CD4-positive, CD25-positive, alpha-beta regulatory T cell (primary cell): ENCODE measurements at regions not wholly inside any gene's neighbourhood (a gene's known extent, or its start where the extent isn't known, plus 50 kb on each side); places are given as distances from the start of the nearest gene placed in this dataset.
A peak's percentile ranks its signal among the peaks of the same experiment; 100 is the strongest.

Experiments used
- ATAC-seq, 2 donors: fragments of 150-1000 bp; cut with Tn5 transposase; one replicate each; pipeline ENCODE4 v1.10.0; 2021; ENCODE audit warnings: low read depth in 2 of 2, moderate number of reproducible peaks in 2 of 2, moderate library complexity in 1 of 2
- DNase-seq, 3 donors: peaks; one replicate each; pipeline versions ENCODE4 v3.0.0 to v3.0.0-alpha.2; 2012 to 2022; ENCODE audit warnings: mixed read lengths in 1 of 3
- H3K27ac ChIP-seq: one replicate; pipeline ENCODE4 v1.7.0; 2013; ENCODE audit warnings: mild to moderate bottlenecking, low read length; ENCODE audit not compliant: insufficient read depth, poor library complexity, severe bottlenecking
- H3K27me3 ChIP-seq: one replicate; pipeline ENCODE4 v1.7.0; 2013; ENCODE audit warnings: low read length; ENCODE audit not compliant: control insufficient read depth, insufficient read depth
- H3K36me3 ChIP-seq: one replicate; pipeline ENCODE4 v1.7.0; 2013; ENCODE audit warnings: mild to moderate bottlenecking, low read length, moderate library complexity; ENCODE audit not compliant: control insufficient read depth, insufficient read depth
- H3K4me1 ChIP-seq: 2 replicates; pipeline ENCODE4 v1.7.0; 2013; ENCODE audit warnings: mild to moderate bottlenecking, low read length; ENCODE audit not compliant: insufficient read depth, control insufficient read depth, poor library complexity, severe bottlenecking
- H3K4me3 ChIP-seq: one replicate; pipeline ENCODE4 v1.7.0; 2013; ENCODE audit warnings: low read depth, mild to moderate bottlenecking, low read length, moderate library complexity
- H3K9me3 ChIP-seq, 2 experiments: 1 replicate in 1 of 2; 2 replicates in 1 of 2; pipeline ENCODE4 v1.7.0; 2013; ENCODE audit warnings: low read length in 2 of 2, mild to moderate bottlenecking in 1 of 2, moderate library complexity in 1 of 2; ENCODE audit not compliant: control insufficient read depth in 2 of 2
- H3K27ac Mint-ChIP-seq, 3 donors: one replicate each; pipeline ENCODE4 v1.8.0; 2020 to 2022; ENCODE audit warnings: mild to moderate bottlenecking in 3 of 3, mixed read lengths in 3 of 3, moderate library complexity in 2 of 3
- H3K27me3 Mint-ChIP-seq: one replicate; pipeline ENCODE4 v1.8.0; 2022; ENCODE audit warnings: mild to moderate bottlenecking, mixed read lengths
- H3K36me3 Mint-ChIP-seq: one replicate; pipeline ENCODE4 v1.8.0; 2020; ENCODE audit warnings: mixed read lengths
- H3K4me1 Mint-ChIP-seq, 4 donors: one replicate each; pipeline ENCODE4 v1.8.0; 2020 to 2022; ENCODE audit warnings: mixed read lengths in 4 of 4, mild to moderate bottlenecking in 1 of 4
- H3K4me3 Mint-ChIP-seq, 4 donors: one replicate each; pipeline ENCODE4 v1.8.0; 2020 to 2022; ENCODE audit warnings: mild to moderate bottlenecking in 4 of 4, mixed read lengths in 4 of 4, moderate library complexity in 3 of 4
- H3K9me3 Mint-ChIP-seq, 7 donors: one replicate each; pipeline ENCODE4 v1.8.0; 2020 to 2022; ENCODE audit warnings: mixed read lengths in 7 of 7, mild to moderate bottlenecking in 3 of 7, moderate library complexity in 2 of 7

DNA sequence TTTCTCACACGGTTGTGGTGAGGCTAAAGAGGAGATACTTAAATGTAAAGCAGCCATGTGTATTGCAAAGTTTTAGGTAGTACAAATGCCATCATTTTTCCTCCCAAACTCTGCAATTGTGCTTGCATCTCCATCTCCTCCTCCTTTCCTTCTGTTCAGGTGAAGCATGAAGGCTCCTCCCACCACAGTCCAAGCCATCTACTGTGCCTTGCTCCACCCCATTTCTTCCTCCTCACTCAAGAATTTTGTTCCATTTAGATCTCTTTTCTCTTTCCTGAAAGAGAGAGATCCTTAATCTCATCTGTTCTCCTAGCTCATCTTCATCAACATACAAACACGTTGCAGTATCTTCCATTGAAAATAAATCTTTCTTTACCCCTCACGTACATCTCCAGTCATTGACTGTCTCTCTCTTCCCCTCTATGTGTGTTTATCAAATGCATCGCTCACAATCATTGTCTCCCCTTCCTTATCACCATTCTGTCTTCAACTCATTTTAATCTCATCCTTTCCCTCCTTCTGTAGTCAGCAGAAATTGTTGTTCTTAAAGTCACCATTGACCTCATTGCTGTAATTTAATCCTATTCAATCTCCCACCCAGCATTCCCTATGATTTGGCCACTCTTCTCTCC is 392.1 kb downstream of the RAD51AP2 start:
- H3K9me3 ChIP-seq, result no peaks in the 10 kb centered on the region
- Mint-ChIP-seq H3K4me1 (no peaks in the 10 kb centered on the region), H3K27me3 (no peaks in the 10 kb centered on the region), H3K27ac (no peak overlapping the region), H3K36me3 (no peaks in the 10 kb centered on the region), H3K4me3 (no peak overlapping the region), H3K9me3 (peaks cover 0 to 14% (median 2%) of the 10 kb centered on the region in 7 donors)
- no peak for DNase-seq
- no peaks in the 10 kb centered on the region for H3K36me3 ChIP-seq
- no peak overlapping the region for H3K27ac ChIP-seq
- no peak for ATAC-seq
- no peaks in the 10 kb centered on the region for H3K27me3 ChIP-seq
- no peaks in the 10 kb centered on the region for H3K4me1 ChIP-seq
- no peak overlapping the region for H3K4me3 ChIP-seq

DNA sequence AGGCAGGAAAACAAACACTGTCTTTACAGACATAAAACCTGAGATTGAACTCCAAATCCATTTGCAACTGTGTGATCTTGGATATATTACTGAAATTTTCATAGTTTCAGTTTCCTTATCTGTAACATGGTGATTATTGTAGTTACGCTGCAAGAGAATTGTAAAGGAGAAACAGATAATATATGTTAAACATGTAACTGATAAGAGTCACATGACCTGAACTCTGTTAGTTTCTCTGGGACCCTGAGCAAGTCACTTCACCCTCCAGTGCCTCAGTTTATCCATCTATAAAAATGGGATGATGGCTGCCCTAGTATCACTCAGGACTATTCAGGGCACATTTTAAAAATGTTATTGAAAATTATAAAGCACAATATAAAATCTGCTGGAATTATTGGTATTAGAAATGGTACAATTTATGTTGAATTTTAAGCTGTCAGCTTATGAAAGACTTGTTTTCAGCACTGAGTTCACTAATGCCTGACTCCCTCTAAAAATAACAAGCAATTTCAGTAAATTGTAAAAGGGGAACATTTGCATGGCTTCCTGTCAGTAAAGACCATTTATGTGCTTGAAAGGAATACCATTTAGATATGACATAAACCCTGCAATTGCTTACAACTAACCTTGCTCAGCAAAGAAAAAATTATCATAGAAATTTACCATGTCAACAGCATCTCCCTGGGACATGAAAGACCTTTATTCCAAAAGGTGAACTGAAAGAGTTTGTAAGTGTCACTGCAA is 393.5 kb downstream of the RAD51AP2 start:
- no peak overlapping the region for H3K4me3 ChIP-seq
- ATAC-seq, result no peak
- no peaks in the 10 kb centered on the region for H3K27me3 ChIP-seq
- no peaks in the 10 kb centered on the region for H3K36me3 ChIP-seq
- H3K27me3 Mint-ChIP-seq, result no peaks in the 10 kb centered on the region
- DNase-seq, result no peak
- H3K27ac ChIP-seq, result no peak overlapping the region
- H3K4me1 Mint-ChIP-seq, result no peaks in the 10 kb centered on the region
- no peaks in the 10 kb centered on the region for H3K4me1 ChIP-seq
- H3K9me3 ChIP-seq, result no peaks in the 10 kb centered on the region
- peaks cover 0 to 14% (median 2%) of the 10 kb centered on the region in 7 donors for H3K9me3 Mint-ChIP-seq
- H3K4me3 Mint-ChIP-seq, result no peak overlapping the region
- H3K27ac Mint-ChIP-seq, result no peak overlapping the region
- H3K36me3 Mint-ChIP-seq, result no peaks in the 10 kb centered on the region

DNA sequence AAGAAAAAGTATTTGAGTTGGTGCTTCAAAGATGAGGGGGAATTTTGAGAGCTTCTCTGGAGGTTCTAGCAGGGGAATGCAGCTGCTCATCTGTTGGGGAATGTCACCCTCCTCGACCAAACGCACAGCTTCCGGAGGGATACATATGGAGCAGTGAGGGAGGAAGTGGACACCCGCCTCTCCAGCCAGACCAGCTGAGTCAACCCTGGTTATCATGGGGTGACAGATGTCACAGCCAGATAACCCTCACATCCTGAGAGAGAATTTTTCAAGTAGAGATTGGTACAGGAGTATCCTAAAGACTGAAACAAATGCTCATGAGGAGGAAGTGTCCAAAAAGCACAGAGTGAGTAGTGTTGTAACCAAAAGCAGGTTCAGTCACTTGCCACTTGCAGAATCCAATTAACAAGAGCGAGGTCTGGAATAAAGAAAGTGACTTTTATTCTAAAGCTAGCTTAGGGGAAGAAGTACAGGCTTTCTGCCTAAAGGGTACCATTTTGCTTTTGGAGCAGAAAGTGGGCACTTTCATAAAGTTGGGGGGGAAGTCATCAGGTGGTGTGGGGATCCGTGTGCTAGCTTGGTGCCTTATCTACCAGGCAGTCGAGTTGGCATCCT is 395.2 kb downstream of the RAD51AP2 start:
- H3K27ac Mint-ChIP-seq, result peak overlapping the region in 1 of 3 donors; percentile 8
- H3K27me3 Mint-ChIP-seq, result no peaks in the 10 kb centered on the region
- Histone ChIP-seq H3K36me3 (no peaks in the 10 kb centered on the region), H3K4me3 (no peak overlapping the region), H3K27ac (no peak overlapping the region), H3K27me3 (no peaks in the 10 kb centered on the region), H3K4me1 (no peaks in the 10 kb centered on the region), H3K9me3 (no peaks in the 10 kb centered on the region)
- H3K4me1 Mint-ChIP-seq, result no peaks in the 10 kb centered on the region
- H3K4me3 Mint-ChIP-seq, result no peak overlapping the region
- peaks cover 0 to 14% (median 2%) of the 10 kb centered on the region in 7 donors for H3K9me3 Mint-ChIP-seq
- DNase-seq, result no peak
- ATAC-seq, result no peak
- no peaks in the 10 kb centered on the region for H3K36me3 Mint-ChIP-seq

DNA sequence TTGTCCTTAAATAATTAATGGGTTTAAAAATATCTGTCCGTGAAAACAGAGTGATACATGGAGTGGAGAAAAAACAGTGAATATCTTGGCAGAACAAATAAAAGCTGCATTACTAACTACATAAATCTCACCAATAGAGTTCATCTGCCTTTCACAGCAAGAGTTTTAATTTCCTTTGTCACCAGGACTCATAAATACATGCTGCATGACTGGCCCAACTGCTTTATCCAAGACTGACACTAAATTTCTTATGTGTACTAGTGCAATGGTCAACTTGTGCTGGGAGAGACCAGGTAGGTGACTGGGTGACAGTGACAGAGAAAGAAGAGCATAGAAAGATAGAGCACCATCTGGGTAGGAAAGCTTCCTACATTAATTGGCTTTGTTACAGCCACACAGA is 402.8 kb downstream of the RAD51AP2 start:
- ATAC-seq (no peak), DNase-seq (no peak)
- no peaks in the 10 kb centered on the region for H3K36me3 ChIP-seq
- no peak overlapping the region for H3K4me3 ChIP-seq
- Mint-ChIP-seq H3K4me1 (no peaks in the 10 kb centered on the region), H3K27me3 (no peaks in the 10 kb centered on the region), H3K27ac (no peak overlapping the region), H3K4me3 (no peak overlapping the region), H3K9me3 (peaks cover 0 to 16% (median 2%) of the 10 kb centered on the region in 7 donors), H3K36me3 (no peaks in the 10 kb centered on the region)
- no peak overlapping the region for H3K27ac ChIP-seq
- no peaks in the 10 kb centered on the region for H3K4me1 ChIP-seq
- no peaks in the 10 kb centered on the region for H3K9me3 ChIP-seq
- no peaks in the 10 kb centered on the region for H3K27me3 ChIP-seq

DNA sequence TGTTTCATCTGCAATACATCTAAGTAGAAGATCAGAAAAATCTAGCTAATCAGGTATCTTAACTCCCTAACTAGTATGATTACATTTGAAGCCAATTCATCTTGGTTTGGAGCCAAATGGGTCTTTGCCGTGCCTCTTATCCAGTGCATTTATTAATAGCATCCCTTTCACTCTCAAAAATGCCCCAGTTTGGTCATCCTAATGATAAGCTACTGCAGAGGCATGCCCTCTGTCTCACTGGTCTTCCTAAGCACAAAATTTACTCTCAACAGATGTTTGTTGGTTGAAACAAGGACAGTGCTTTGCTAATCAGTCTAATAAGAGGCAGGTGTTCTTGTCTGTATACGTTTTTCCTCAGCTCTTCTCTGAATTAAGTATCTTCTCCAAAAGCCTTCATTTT is 403.2 kb downstream of the RAD51AP2 start:
- Mint-ChIP-seq H3K4me1 (no peaks in the 10 kb centered on the region), H3K36me3 (no peaks in the 10 kb centered on the region), H3K4me3 (no peak overlapping the region), H3K27ac (no peak overlapping the region), H3K27me3 (no peaks in the 10 kb centered on the region), H3K9me3 (peaks cover 0 to 16% (median 2%) of the 10 kb centered on the region in 7 donors)
- no peaks in the 10 kb centered on the region for H3K36me3 ChIP-seq
- no peak overlapping the region for H3K4me3 ChIP-seq
- no peak for ATAC-seq
- H3K27ac ChIP-seq, result no peak overlapping the region
- no peak for DNase-seq
- H3K9me3 ChIP-seq, result no peaks in the 10 kb centered on the region
- no peaks in the 10 kb centered on the region for H3K27me3 ChIP-seq
- H3K4me1 ChIP-seq, result no peaks in the 10 kb centered on the region

DNA sequence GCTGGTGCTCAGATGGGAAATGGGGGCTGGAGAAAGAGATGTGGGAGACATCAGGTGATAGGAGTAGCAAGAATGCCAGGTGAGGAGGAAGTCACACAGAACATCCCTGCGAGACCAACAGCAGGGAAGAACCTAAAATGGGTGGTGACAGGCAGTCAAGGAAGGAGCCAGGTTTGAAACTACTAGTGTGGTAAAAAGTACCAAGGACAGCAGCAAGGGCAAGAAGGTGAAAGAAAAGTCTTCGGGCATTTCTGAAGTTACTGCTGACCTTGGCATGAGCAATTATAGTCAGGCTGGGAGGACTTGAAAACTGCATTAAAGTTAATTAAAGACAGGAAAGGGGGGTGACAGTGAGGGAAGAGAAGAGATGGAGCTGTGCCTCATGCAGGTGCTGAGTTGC is 410.4 kb downstream of the RAD51AP2 start:
- no peak for DNase-seq
- Mint-ChIP-seq H3K9me3 (peaks cover 0 to 21% (median 10%) of the 10 kb centered on the region in 7 donors), H3K27ac (no peak overlapping the region), H3K36me3 (no peaks in the 10 kb centered on the region), H3K4me1 (no peaks in the 10 kb centered on the region), H3K4me3 (no peak overlapping the region), H3K27me3 (no peaks in the 10 kb centered on the region)
- no peaks in the 10 kb centered on the region for H3K27me3 ChIP-seq
- H3K4me1 ChIP-seq, result no peaks in the 10 kb centered on the region
- H3K9me3 ChIP-seq, result peaks cover 0 to 4% of the 10 kb centered on the region in 2 experiments
- H3K36me3 ChIP-seq, result no peaks in the 10 kb centered on the region
- no peak overlapping the region for H3K27ac ChIP-seq
- H3K4me3 ChIP-seq, result no peak overlapping the region
- no peak for ATAC-seq

GRCh38 chr2:17107151-17107550 is 411.1 kb downstream of the RAD51AP2 start:
- no peak for ATAC-seq
- H3K27ac Mint-ChIP-seq, result no peak overlapping the region

More at GRCh38 chr2:17107151-17107550, 411.1 kb downstream of the RAD51AP2 start:
- Mint-ChIP-seq H3K4me1 (no peaks in the 10 kb centered on the region), H3K4me3 (no peak overlapping the region), H3K9me3 (peaks cover 0 to 21% (median 10%) of the 10 kb centered on the region in 7 donors), H3K27me3 (no peaks in the 10 kb centered on the region), H3K36me3 (no peaks in the 10 kb centered on the region)
- H3K4me1 ChIP-seq, result no peaks in the 10 kb centered on the region
- no peaks in the 10 kb centered on the region for H3K36me3 ChIP-seq
- H3K4me3 ChIP-seq, result no peak overlapping the region
- no peak overlapping the region for H3K27ac ChIP-seq
- H3K27me3 ChIP-seq, result no peaks in the 10 kb centered on the region
- no peak for DNase-seq
- peaks cover 0 to 4% of the 10 kb centered on the region in 2 experiments for H3K9me3 ChIP-seq
